Renal cortical epithelial cell (primary cell): ENCODE measurements at regions not wholly inside any gene's neighbourhood (a gene's known extent, or its start where the extent isn't known, plus 50 kb on each side); places are given as distances from the start of the nearest gene placed in this dataset.

Experiments used
- DNase-seq: peaks from one replicate; pipeline ENCODE4 v3.0.0-alpha.2; 2011; ENCODE audit warnings: low read depth

DNA sequence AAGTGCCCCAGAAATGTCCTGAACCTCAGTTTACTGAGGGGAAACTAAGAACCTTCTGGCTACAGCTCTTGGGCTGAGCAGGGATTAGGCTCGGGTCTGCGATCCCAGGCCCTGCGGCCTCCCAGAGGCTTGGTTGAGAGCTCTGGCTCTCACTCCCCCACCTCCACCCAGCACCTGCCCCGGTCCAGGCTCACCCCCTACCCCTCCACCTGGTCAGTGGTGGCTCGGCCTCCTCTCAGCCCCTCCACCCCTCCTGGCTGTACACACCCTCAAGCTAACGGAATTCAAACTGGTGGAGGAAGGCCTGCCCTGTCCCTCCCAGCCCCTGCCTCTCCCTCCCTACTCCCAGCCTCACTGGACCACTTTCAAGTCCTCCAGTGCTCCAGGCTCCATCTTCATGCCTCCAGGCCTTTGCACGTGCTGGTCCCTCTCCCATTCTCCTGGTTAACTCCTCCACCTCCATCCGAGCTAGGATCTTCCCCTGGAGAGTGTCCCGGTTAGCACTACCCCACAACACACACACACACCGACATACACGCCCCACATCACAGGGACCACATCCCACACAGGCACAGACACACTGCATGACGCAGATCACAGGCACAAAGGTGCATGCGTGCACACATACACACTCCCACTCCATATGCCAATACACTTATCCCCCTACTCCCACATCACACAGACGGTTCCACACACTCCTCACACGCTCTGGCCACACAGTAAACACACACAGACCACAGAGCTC, 130.9 kb downstream of the C9orf50 start:
- DNase-seq, result no peak

- DNase-seq, result no peak
Observed at GRCh38 chr9:129487658-129488483, 133.0 kb downstream of the C9orf50 start.

DNA sequence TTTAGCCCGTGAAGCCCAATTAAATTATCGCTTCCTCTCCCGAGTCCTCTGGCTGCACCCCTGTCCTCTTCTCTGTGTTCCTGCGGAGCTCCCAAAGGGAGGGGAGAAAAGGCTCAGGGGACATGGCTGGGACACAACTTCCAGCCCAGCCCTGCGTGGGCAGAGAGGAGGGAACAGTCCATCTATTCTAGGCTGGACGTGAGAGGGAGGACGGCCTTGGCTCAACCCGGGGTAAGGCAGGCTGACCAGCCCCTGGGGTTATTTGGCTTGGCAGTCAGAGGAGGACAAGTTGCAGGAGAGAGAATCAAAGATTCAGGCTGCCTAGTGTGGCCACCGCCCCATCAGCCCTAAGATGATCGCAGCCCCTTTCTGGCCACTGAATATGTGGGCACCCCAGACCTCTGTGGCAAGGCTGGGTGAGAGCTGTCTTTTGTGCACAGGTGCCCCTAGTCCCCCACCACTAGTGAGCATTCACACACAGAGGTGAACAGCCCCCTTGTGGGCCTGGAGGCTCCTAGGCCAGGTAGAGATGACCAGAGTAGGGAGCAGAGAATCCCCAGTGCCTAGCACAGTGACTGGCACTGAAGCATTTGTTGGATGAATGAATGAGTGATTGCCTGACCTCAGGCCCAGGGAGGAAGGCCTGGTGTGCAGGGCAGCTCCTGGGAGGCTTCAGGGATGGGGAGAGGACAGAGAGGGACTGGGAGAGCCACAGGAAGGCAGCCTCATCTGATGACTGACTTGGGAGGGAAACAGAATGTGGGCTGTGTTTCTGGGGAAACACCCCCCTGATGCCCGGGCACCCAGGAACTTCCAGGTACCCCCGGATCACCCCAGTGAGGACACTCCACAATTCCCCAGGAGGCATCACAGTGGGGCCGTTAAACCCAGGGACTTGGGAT, 133.9 kb downstream of the C9orf50 start:
- peak; percentile 78 for DNase-seq

DNA sequence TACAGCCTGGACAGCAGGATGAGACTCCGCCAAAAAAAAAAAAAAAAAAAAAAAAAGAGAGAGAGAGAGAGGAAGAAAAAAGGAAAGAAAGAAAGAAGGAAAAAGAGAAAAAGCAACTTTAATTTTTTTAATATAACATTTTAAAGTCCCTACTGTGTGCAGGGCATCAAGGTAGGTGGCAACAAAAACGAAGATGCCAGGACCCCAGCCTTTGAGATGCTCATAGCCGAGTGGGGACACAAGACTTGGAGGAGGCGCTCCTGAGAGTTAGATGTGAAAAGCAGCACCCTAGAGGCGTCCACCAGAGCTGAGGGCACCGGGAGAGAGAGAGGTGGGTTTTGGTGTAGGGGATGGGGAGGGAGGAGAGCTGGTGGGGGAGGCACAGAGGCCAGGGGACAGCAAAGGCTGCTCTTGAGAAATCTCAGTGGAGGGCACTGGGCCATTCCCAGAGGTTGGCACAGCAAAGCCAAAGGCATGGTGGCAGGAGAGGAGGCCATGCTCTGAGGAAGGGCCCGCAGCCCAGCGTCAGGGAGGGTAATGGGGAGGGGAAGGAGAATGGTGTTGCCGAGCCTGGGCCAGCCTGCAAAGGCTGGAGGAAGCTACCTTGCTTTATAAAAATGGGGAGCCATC, 135.6 kb downstream of the C9orf50 start:
- no peak for DNase-seq

- peak; percentile 57 for DNase-seq
Observed at GRCh38 chr9:129484352-129485000, 136.4 kb downstream of the C9orf50 start.

GRCh38 chr9:129483415-129484351, 137.2 kb downstream of the C9orf50 start:
- DNase-seq, result peak; percentile 93

DNA sequence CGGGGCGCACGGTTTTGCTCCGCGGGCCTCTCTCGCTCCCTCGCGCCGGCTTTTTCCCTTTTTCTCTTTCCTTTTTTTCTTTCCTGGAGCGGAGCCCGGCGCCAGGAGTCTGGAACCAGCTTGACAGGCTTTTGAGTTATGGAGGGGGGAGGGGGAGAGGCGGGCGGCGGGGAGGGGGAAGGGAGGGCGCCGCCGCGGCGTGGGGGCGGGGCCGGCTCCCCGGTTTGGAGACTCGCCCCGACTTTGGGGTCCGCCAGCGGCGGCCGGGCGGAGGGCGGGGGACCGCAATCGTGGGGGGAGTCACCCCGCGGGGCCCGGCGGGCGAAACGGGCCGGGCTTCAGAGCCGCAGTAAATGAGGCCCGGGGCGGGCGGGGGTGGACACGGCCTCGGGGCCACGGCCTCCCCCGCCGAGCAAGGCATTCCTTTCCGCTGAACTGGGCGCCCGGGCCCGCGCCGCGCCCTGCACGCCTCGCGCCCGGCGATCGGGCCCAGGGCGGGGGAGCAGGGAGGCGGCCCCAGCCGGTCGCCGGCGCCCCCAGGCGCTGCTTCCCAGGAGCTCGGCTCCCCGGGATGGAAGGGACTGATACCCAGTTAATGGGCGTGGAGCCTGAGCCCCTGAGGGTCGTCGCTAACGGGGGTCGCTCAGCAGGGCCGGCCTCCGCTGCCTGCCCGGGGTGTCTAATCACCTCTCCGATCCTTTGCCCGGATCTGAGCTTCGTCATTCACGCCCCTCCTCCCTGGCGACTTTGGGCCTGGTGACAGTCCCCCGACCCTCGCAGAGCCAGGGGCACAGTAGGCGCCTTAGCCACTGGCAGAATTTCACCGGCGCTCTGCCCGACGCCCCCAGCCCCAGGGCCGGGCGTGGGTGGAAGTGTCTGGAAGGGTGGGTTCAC, 138.1 kb downstream of the C9orf50 start:
- no peak for DNase-seq

DNA sequence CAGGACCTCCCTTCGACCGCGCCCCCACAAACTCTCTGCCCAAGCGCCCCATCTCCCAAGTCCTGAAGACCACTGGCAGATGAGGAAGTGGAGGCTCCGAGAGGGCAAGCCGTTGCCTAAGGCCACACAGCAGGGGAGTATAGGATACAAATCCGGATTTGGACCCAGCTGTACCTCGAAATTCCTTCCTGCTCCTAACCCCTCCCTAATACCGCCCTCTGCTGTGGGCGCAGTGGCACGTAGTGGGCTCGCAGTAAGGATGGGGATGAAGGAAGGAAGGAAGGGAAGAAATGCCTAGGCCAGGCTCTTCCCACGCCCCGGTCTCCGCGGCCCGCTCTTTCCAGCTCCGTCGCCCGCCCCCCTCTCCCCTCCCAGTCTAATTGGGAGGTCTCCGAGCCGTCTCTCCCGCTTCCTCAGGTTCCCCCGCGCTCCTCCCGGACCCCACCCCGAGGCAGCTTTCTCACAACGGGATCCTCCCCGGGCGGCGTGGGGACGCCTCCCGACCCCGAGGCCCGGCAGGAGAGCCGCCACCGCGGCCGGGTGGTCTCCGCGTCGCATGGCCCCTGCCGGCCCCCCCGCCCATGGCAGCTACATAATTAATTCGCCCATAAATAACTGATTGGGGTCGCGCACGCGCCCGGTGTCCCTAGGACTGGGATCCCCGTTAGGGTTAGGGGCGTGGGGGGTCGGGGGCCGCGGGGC, 138.9 kb downstream of the C9orf50 start:
- no peak for DNase-seq

GRCh38 chr9:129481424-129481809, 139.5 kb downstream of the C9orf50 start:
- no peak for DNase-seq

GRCh38 chr9:129480745-129481144, 140.2 kb downstream of the C9orf50 start:
- no peak for DNase-seq

- no peak for DNase-seq
Observed at GRCh38 chr9:129480227-129480626, 140.7 kb downstream of the C9orf50 start.

GRCh38 chr9:129479631-129480011, 141.3 kb downstream of the C9orf50 start:
- no peak for DNase-seq

GRCh38 chr9:129478961-129479630, 141.8 kb downstream of the C9orf50 start:
- no peak for DNase-seq

GRCh38 chr9:129478461-129478860, 142.4 kb downstream of the C9orf50 start:
- DNase-seq, result no peak

GRCh38 chr9:129476821-129477611, 143.9 kb downstream of the C9orf50 start:
- no peak for DNase-seq

DNA sequence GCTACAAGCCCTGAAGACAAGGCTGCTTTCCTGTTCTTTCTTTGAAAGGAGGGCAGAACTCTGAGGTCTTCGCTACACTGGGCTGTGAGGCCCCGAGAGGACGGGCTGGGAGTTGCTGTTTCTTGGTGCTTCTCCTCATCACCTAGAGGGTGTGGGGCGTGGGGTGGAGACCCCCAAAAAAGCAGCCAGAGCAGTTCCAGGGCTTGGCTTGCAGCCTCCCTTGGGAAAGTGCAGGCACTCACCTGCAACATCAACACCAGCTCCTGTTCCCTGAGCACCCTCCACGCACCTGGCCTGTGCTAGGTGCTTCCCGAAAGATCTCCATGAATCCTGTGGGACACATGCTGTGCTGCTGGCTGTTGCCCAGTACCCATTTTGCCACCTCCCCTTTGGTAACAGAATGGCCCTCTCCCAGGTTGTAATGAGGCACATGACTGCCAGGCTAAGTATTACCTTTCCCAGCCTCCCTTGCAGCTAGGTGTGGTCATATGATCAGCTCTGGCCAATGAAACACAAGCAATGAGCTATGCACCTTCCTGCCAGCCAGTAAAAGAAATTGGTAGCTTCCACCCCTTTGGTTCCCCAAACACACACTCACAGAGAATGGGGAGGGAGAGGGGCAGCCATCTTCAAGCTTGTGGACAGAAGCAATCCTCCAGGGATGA, 146.0 kb downstream of the C9orf50 start:
- no peak for DNase-seq
